MCF 10A (cell line): ENCODE measurements at regions not wholly inside any gene's neighbourhood (a gene's known extent, or its start where the extent isn't known, plus 50 kb on each side); places are given as distances from the start of the nearest gene placed in this dataset.

ENCODE experiments used
- BruUV-seq: library from RNA; stranded (reverse); fragments of 400-500 nt; replicated peaks from 2 replicates; lab custom pipeline; 2021; lab: Mats Ljungman, UMichigan
- CTCF ChIA-PET: fragments of 300-600 bp; sonication (Branson Sonifier 250); formaldehyde crosslinking; extraction: SDS; loops from one replicate; lab custom pipeline; 2021; ENCODE audit warnings: antibody characterized with exemption, inconsistent platforms; lab: Yijun Ruan, JAX
- POLR2A ChIA-PET: fragments of 300-600, 350-650 bp; sonication (Branson Sonifier 250); formaldehyde crosslinking; extraction: SDS; loops from one replicate; lab custom pipeline; 2020; ENCODE audit warnings: antibody characterized with exemption, inconsistent platforms; lab: Yijun Ruan, JAX
- DNase-seq: peaks from one replicate; pipeline ENCODE4 v3.0.0-alpha.2; 2018; ENCODE audit not compliant: unreplicated experiment
- H3K27ac Mint-ChIP-seq: one replicate; pipeline ENCODE4 v1.8.0; 2022; ENCODE audit warnings: mild to moderate bottlenecking, low read depth, mixed read lengths; ENCODE audit not compliant: unreplicated experiment
- H3K27me3 Mint-ChIP-seq: one replicate; pipeline ENCODE4 v1.8.0; 2022; ENCODE audit warnings: mixed read lengths; ENCODE audit not compliant: insufficient read depth, unreplicated experiment
- H3K36me3 Mint-ChIP-seq: one replicate; pipeline ENCODE4 v1.8.0; 2022; ENCODE audit warnings: mild to moderate bottlenecking, moderate library complexity, mixed read lengths; ENCODE audit not compliant: insufficient read depth, unreplicated experiment
- H3K4me1 Mint-ChIP-seq: one replicate; pipeline ENCODE4 v1.8.0; 2022; ENCODE audit warnings: mixed read lengths; ENCODE audit not compliant: insufficient read depth, unreplicated experiment
- H3K4me3 Mint-ChIP-seq: one replicate; pipeline ENCODE4 v1.8.0; 2022; ENCODE audit warnings: mild to moderate bottlenecking, moderate library complexity, mixed read lengths; ENCODE audit not compliant: unreplicated experiment
- H3K9me3 Mint-ChIP-seq: one replicate; pipeline ENCODE4 v1.8.0; 2022; ENCODE audit warnings: mixed read lengths; ENCODE audit not compliant: unreplicated experiment
- CTCF ChIP-seq: fragments of 200-600 bp; IDR thresholded peaks from one replicate; pipeline ENCODE4 v1.8.0; 2022; ENCODE audit warnings: antibody characterized with exemption, mild to moderate bottlenecking; ENCODE audit not compliant: unreplicated experiment
- intact Hi-C: fragments of 100-400 bp; cut with micrococcal nuclease; formaldehyde crosslinking; loops from 2 replicates; pipeline ENCODE4 v1.14.1; 2022

- CTCF ChIA-PET: no interaction called here
- intact Hi-C loops: loop anchor here (10.0 kb wide), 1 partner anchor 166 kb away; no protein-coding TSS in a partner anchor
- no peak for TF ChIP-seq CTCF
- POLR2A ChIA-PET: no interaction called here
- no peak for DNase-seq
- Mint-ChIP-seq H3K9me3 (peaks cover 9% of the 10 kb centered on the region), H3K27me3 (no peaks in the 10 kb centered on the region), H3K36me3 (no peaks in the 10 kb centered on the region), H3K4me1 (peaks cover 6% of the 10 kb centered on the region), H3K4me3 (no peak overlapping the region), H3K27ac (no peak overlapping the region)
- BruUV-seq: no TSS peak
These were observed 334.7 kb upstream of the JAG1 start for GRCh38 chr20:11008444-11009033.

GRCh38 chr20:11011653-11012052 is 337.9 kb upstream of the JAG1 start:
- ChIA-PET POLR2A (no interaction called here), CTCF (no interaction called here)
- H3K4me3 Mint-ChIP-seq: no peak overlapping the region
- H3K4me1 Mint-ChIP-seq: no peaks in the 10 kb centered on the region
- DNase-seq: no peak
- no peak for TF ChIP-seq CTCF
- no TSS peak for BruUV-seq
- intact Hi-C loops: no loop called here
- no peaks in the 10 kb centered on the region for H3K36me3 Mint-ChIP-seq
- no peaks in the 10 kb centered on the region for H3K27me3 Mint-ChIP-seq
- no peak overlapping the region for H3K27ac Mint-ChIP-seq
- H3K9me3 Mint-ChIP-seq: peaks cover 2% of the 10 kb centered on the region

GRCh38 chr20:11012975-11013374 is 339.2 kb upstream of the JAG1 start:
- Mint-ChIP-seq H3K27me3 (no peaks in the 10 kb centered on the region), H3K4me1 (no peaks in the 10 kb centered on the region), H3K36me3 (no peaks in the 10 kb centered on the region), H3K27ac (no peak overlapping the region), H3K4me3 (no peak overlapping the region), H3K9me3 (no peaks in the 10 kb centered on the region)
- no TSS peak for BruUV-seq
- POLR2A ChIA-PET: interaction anchor here (0.6 to 1.4 kb wide), 4 partner anchors 9 to 362 kb away, joined by 3 read pairs; no protein-coding TSS in a partner anchor
- intact Hi-C loops: no loop called here
- no peak for DNase-seq
- TF ChIP-seq CTCF: no peak
- CTCF ChIA-PET: interaction anchor here (0.6 kb wide), 1 partner anchor 24 kb away, joined by 4 read pairs; no protein-coding TSS in a partner anchor

GRCh38 chr20:11013801-11014200 is 340.0 kb upstream of the JAG1 start:
- ChIA-PET POLR2A (interaction anchor here (1.1 to 1.4 kb wide), 2 partner anchors 10 to 24 kb away, joined by 3 read pairs; no protein-coding TSS in a partner anchor), CTCF (no interaction called here)
- intact Hi-C loops: no loop called here
- Mint-ChIP-seq H3K36me3 (no peaks in the 10 kb centered on the region), H3K27me3 (no peaks in the 10 kb centered on the region), H3K4me1 (no peaks in the 10 kb centered on the region), H3K9me3 (no peaks in the 10 kb centered on the region), H3K4me3 (no peak overlapping the region), H3K27ac (no peak overlapping the region)
- BruUV-seq: no TSS peak
- DNase-seq: no peak
- TF ChIP-seq CTCF: no peak
